Cardiac septum (tissue), 1 donor: ENCODE measurements at regions not wholly inside any gene's neighbourhood (a gene's known extent, or its start where the extent isn't known, plus 50 kb on each side); places are given as distances from the start of the nearest gene placed in this dataset.
"Not testable (repeated sequence)": the region's sequence is repeated elsewhere in the genome, so short reads cannot be mapped to it uniquely, and the experiment has no call there.

Experiments used
- DNase-seq: peaks from one replicate; pipeline ENCODE4 v3.0.0-alpha.2; 2020; ENCODE audit warnings: low spot score
- intact Hi-C: fragments of 100-400 bp; cut with DNase I; formaldehyde crosslinking; loops from one replicate; pipeline ENCODE4 v1.14.0; 2022
- donor health status: DM: no; HTN: no; CAD: no.

GRCh38 chr6:4449409-4449808 is 314.0 kb upstream of the ECI2 start:
- DNase-seq = no peak
- intact Hi-C loops = loop anchor here (5.0 kb wide), 1 partner anchor 67 kb away; no protein-coding TSS in a partner anchor

DNA sequence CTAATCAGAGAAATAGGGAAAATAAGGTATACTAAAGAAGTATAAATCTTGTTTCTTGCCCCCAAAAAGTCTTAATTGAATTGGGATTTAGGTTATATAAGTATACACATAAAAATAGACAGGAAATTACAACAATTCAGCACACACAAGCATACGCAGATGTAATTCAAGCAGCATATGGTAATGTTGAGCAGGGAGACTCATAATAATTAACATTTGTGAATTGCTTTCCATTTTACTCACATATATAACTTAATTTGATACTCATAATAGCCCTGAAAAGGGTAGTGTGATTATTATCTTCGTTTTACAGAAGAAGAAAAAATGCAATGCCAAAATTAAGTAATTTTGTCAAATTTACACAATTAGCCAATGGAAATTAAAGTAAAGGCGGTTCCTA is 313.5 kb upstream of the ECI2 start:
- no peak for DNase-seq
- intact Hi-C loops = loop anchor here (5.0 kb wide), 1 partner anchor 67 kb away; no protein-coding TSS in a partner anchor

GRCh38 chr6:4447639-4448330 is 312.4 kb upstream of the ECI2 start:
- intact Hi-C loops = loop anchor here (5.0 kb wide), 1 partner anchor 65 kb away; no protein-coding TSS in a partner anchor
- no peak for DNase-seq

- no peak for DNase-seq
- intact Hi-C loops = loop anchor here (5.0 kb wide), 1 partner anchor 65 kb away; no protein-coding TSS in a partner anchor
Measured at GRCh38 chr6:4446982-4447381, 311.6 kb upstream of the ECI2 start.

DNA sequence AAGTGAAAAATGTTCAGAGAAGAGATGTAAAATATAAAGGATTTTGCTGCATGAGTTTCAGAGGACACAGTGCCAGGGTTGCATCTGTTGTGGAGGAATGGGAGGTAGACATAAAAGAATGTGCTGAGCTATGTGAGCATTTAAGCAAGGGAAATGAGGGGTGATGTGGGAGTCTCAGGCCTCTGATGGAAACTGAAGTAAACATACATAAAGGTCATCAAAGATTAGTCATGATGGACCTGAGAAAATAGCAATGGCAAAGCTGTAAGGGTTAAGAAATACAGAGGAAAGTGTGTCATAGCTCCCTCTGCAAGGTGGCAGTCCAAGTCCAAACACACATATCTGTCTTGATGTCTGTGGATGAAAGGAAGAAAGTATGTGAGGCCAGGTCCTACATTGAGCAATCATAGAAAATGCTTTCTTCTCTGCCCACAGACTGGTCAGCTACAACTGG is 306.6 kb upstream of the ECI2 start:
- intact Hi-C loops = no loop called here
- DNase-seq = no peak

DNA sequence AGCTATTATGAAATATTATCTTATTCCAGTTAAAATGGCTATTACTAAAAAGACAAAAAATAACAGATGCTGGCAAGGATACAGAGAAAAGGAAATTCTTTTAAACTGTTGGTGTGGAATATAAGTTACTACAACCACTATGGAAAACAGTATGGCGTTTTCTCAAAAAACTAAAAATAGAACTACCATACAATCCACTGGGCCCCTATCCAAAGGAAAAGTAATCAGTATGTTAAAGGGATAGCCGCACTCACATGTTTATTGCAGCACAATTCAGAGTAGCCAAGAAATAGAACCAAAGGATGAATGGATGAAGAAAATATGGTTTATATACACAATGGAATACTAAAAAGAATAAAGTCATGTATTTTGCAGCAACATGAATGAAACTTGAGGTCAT is 303.8 kb upstream of the ECI2 start:
- no peak for DNase-seq
- intact Hi-C loops = no loop called here

- intact Hi-C loops = no loop called here
- no peak for DNase-seq
Measured at GRCh38 chr6:4437342-4437741, 302.0 kb upstream of the ECI2 start.

DNA sequence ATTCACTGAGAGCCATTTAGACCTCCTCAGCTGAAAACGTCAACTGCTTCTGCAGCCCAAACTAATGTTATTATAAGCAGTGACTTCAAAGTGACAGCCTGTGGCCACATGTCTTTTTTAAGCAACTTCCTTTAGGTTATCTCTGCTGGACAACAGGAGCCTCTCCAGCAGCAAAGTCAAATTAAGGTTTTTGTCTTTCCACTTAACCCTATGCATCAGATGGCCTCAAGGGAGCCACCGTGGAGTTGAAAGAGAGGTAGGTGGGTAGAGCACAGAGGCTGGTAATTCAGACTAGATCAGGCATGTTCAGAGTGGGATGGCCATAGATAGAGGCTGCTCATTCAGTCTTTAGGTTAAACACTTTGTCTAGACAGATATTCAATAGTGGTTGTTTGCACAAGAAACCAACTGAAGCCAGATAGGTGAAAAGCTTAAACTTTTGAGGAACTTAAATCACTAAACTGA is 300.6 kb upstream of the ECI2 start:
- DNase-seq = no peak
- intact Hi-C loops = no loop called here

GRCh38 chr6:4434655-4435054 is 299.3 kb upstream of the ECI2 start:
- no peak for DNase-seq
- intact Hi-C loops = no loop called here

GRCh38 chr6:4433199-4433598 is 297.8 kb upstream of the ECI2 start:
- no peak for DNase-seq
- intact Hi-C loops = no loop called here

- intact Hi-C loops = no loop called here
- no peak for DNase-seq
Measured at GRCh38 chr6:4426968-4427367, 291.6 kb upstream of the ECI2 start.

- DNase-seq = no peak
- intact Hi-C loops = no loop called here
Measured at GRCh38 chr6:4421837-4422236, 286.5 kb upstream of the ECI2 start.

DNA sequence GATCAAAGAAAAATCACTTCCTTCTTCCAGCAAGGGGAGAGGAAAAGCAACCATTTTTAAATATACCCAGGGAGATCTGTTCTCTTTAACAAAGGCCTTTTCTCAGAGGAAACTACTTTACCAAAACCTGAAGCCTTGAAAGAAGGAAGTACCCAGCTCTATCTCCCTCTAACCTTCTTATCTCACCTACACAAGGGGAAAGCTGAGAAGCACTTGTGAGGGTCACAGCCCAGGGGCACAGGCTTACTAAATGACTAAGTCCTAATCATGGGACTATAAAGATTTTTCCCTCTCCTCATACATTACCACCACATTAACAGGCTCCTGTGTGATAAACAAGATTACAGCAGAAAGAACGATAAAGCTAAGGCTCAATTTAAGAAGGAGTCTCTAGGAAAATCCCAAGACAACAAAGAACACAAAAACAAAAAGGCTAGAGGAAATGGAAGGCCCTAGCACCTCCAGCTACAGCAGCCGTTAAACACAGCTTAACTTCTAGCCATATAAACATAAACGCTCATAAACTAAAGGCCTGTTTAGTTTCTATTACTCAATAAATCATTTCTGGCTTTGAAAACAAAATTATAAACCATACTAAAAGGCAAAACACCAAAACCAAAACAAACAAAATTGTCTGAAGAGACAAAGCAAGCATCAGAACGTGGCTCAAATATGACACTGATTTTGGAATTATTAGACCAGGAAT is 284.9 kb upstream of the ECI2 start:
- intact Hi-C loops = no loop called here
- DNase-seq = no peak

DNA sequence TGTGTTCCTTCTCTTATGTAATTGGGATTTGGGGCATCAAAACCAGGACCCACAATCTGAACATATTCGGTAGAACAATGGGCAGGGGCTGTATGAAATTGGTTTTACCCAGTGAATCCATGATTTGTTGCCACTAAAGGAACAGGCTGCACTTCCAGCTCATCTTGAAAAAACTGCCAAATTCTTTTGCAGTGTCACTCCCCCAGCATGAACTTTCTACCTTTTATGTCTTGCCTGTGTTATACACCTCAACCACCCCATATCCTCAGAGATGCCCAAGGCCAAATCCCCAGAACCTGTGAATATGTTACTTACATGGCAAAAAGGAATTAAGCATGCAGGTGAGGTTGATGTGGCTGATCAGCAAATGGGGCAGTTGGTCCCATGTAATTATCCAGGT is 280.2 kb upstream of the ECI2 start:
- no peak for DNase-seq
- intact Hi-C loops = no loop called here

GRCh38 chr6:4414078-4414477 is 278.7 kb upstream of the ECI2 start:
- DNase-seq, intact Hi-C loops: not testable (repeated sequence)

GRCh38 chr6:4413073-4413472 is 277.7 kb upstream of the ECI2 start:
- DNase-seq = no peak
- intact Hi-C loops = no loop called here

DNA sequence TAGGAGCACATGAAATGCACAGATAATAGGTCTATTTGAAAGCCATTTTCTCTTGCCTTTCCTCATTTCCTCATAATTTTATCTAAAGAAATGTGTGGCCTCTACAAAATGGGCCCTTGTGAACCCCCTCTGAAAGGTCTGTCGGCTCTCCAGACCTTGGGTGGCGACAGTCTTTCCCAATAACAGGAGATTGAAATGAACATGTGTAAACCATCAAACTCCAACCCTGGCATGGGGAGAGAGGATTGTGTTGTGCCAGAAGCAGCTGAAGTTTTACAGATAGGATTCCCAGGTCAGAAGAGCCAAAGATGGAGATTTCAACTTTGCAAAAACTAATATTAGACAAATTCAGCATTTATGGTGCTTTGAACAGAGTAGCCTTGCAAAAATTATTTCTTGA is 277.1 kb upstream of the ECI2 start:
- intact Hi-C loops = no loop called here
- no peak for DNase-seq

DNA sequence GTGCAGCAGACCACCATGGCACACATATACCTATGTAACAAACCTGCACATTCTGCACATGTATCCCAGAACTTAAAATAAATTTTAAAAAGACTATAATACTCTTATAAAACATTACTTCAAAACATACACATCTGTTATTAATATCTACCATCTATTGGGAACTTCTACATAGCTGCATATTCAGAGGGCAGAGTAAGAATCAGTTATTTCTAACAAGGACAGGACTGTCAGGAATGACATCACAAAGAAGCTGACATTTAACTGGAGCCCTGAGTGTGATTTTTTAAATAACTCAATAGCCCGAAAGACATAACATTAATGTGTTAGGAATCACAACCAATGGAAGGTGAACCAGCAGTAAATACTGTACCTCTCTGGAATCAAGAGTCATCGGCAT is 276.7 kb upstream of the ECI2 start:
- no peak for DNase-seq
- intact Hi-C loops = no loop called here

DNA sequence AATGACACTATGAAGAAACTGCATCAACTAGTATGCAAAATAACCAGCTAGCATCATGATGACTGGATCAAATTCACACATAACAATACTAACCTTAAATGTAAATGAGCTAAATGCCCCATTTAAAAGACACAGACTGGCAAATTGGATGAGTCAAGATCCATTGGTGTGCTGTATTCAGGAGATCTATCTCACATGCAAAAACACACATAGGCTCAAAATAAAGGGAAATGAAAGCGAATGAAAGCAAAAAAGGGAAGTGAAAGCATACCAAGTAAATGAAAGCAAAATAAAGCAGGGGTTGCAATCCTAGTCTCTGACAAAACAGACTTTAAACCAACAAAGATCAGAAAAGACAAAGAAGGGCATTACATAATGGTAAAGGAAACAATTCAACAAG is 272.3 kb upstream of the ECI2 start:
- intact Hi-C loops, DNase-seq: not testable (repeated sequence)

- intact Hi-C loops = no loop called here
- no peak for DNase-seq
Measured at GRCh38 chr6:4405621-4406212, 270.3 kb upstream of the ECI2 start.

GRCh38 chr6:4404415-4404814 is 269.0 kb upstream of the ECI2 start:
- DNase-seq = no peak
- intact Hi-C loops = loop anchor here (5.0 kb wide), 1 partner anchor 47 kb away; no protein-coding TSS in a partner anchor
